GM19468 (cell line): ENCODE measurements at regions not wholly inside any gene's neighbourhood (a gene's known extent, or its start where the extent isn't known, plus 50 kb on each side); places are given as distances from the start of the nearest gene placed in this dataset.

Source experiments
- ATAC-seq: cut with Tn5 transposase; IDR thresholded peaks from one replicate; pipeline ENCODE4 v1.9.1; 2021; ENCODE audit warnings: mild to moderate bottlenecking, moderate library complexity, moderate number of reproducible peaks; ENCODE audit not compliant: unreplicated experiment; ENCODE audit errors: extremely low read depth

- no peak for ATAC-seq
These were observed 127.9 kb upstream of the NAA20 start for GRCh38 chr20:19889011-19889953.

GRCh38 chr20:19890445-19891051 lies 126.6 kb upstream of the NAA20 start:
- no peak for ATAC-seq

GRCh38 chr20:19893356-19893755 lies 123.8 kb upstream of the NAA20 start:
- no peak for ATAC-seq

- no peak for ATAC-seq
These were observed 121.4 kb upstream of the NAA20 start for GRCh38 chr20:19895761-19896160.

GRCh38 chr20:19897891-19898290 lies 119.3 kb upstream of the NAA20 start:
- no peak for ATAC-seq

- ATAC-seq, result no peak
These were observed 115.9 kb upstream of the NAA20 start for GRCh38 chr20:19901226-19901625.

- ATAC-seq, result no peak
These were observed 113.9 kb upstream of the NAA20 start for GRCh38 chr20:19903168-19903811.

GRCh38 chr20:19907326-19908056 lies 109.7 kb upstream of the NAA20 start:
- ATAC-seq, result no peak

- ATAC-seq, result no peak
These were observed 108.6 kb upstream of the NAA20 start for GRCh38 chr20:19908576-19908975.

- no peak for ATAC-seq
These were observed 107.4 kb upstream of the NAA20 start for GRCh38 chr20:19909725-19910124.

- ATAC-seq, result no peak
These were observed 105.3 kb upstream of the NAA20 start for GRCh38 chr20:19911810-19912382.

GRCh38 chr20:19913349-19913748 lies 103.8 kb upstream of the NAA20 start:
- no peak for ATAC-seq

GRCh38 chr20:19913927-19914614 lies 103.1 kb upstream of the NAA20 start:
- no peak for ATAC-seq

- no peak for ATAC-seq
These were observed 101.9 kb upstream of the NAA20 start for GRCh38 chr20:19915111-19915798.

- no peak for ATAC-seq
These were observed 100.4 kb upstream of the NAA20 start for GRCh38 chr20:19916531-19917485.

GRCh38 chr20:19918965-19919329 lies 98.2 kb upstream of the NAA20 start:
- no peak for ATAC-seq

GRCh38 chr20:19920381-19921138 lies 96.6 kb upstream of the NAA20 start:
- ATAC-seq, result no peak
